Heart right ventricle (tissue), 16 donors: ENCODE measurements at regions not wholly inside any gene's neighbourhood (a gene's known extent, or its start where the extent isn't known, plus 50 kb on each side); places are given as distances from the start of the nearest gene placed in this dataset.

Source experiments
- ATAC-seq, 8 donors: fragments of 200-7000 bp; cut with Tn5 transposase; one replicate each; pipeline ENCODE4 v1.9.1; 2020; ENCODE audit warnings: mild to moderate bottlenecking in 8 of 8, moderate library complexity in 8 of 8, moderate number of reproducible peaks in 1 of 8
- DNase-seq, 2 donors: peaks; one replicate each; pipeline ENCODE4 v3.0.0-alpha.2; 2020
- H3K27ac ChIP-seq, 10 donors: fragments of 200-600 bp; sonication (generic) in 2 of 10; one replicate each; pipeline versions ENCODE4 v1.5.0 to v1.8.0; 2020 to 2022; ENCODE audit warnings: mild to moderate bottlenecking in 3 of 10
- H3K27me3 ChIP-seq, 7 donors: fragments of 200-600 bp; one replicate each; pipeline ENCODE4 v1.8.0; 2021 to 2022; ENCODE audit warnings: mild to moderate bottlenecking in 2 of 7
- H3K36me3 ChIP-seq, 9 donors: fragments of 200-600 bp; sonication (generic) in 1 of 9; one replicate each; pipeline versions ENCODE4 v1.5.0 to v1.8.0; 2020 to 2022; ENCODE audit warnings: mild to moderate bottlenecking in 2 of 9
- H3K4me1 ChIP-seq, 9 donors: fragments of 200-600 bp; sonication (generic) in 1 of 9; one replicate each; pipeline versions ENCODE4 v1.5.0 to v1.8.0; 2020 to 2022; ENCODE audit warnings: mild to moderate bottlenecking in 4 of 9
- H3K4me3 ChIP-seq, 10 donors: fragments of 200-600 bp; sonication (generic) in 2 of 10; one replicate each; pipeline versions ENCODE4 v1.5.0 to v1.8.0; 2020 to 2022; ENCODE audit warnings: mild to moderate bottlenecking in 7 of 10, moderate library complexity in 2 of 10
- H3K9me3 ChIP-seq, 11 donors: fragments of 200-600 bp in 10 of 11; sonication (generic) in 2 of 11; one replicate each; pipeline versions ENCODE4 v1.5.0 to v1.8.0; 2013 to 2022; ENCODE audit warnings: mild to moderate bottlenecking in 2 of 11, control low read depth in 1 of 11, moderate library complexity in 1 of 11
- CTCF ChIP-seq, 9 donors: fragments of 200-600 bp; sonication (generic) in 2 of 9; IDR thresholded peaks; one replicate each; pipeline versions ENCODE4 v1.5.0 to v1.8.0; 2021 to 2022; ENCODE audit warnings: antibody characterized with exemption in 9 of 9, mild to moderate bottlenecking in 5 of 9, moderate library complexity in 1 of 9
- WGBS, 2 donors: extraction: QIAGEN DNeasy Blood & Tissue Kit; methylation state at CpG; one replicate each; pipeline ENCODE4 v1.1.7; 2013; ENCODE audit warnings: inconsistent platforms in 1 of 2; 5-methylcytosine and 5-hydroxymethylcytosine counted together
- intact Hi-C, 10 donors: fragments of 100-400 bp; cut with DNase I; formaldehyde crosslinking; loops; one replicate each; pipeline versions ENCODE4 v1.11.1 to v1.14.2; 2022
- donor health status: Arrhythmogenic right ventricular cardiomyopathy.
- donor health status: ischemic (EF 13 %, LVEDD 7.1; RV severe dilation, severe dysfunction).
- donor health status: healthy with polysubstance abuse.
- donor health status: DM: no; HTN: yes; CAD: no.
- donor health status: DM: no; HTN: no; CAD: no.
- donor health status: ischemic (EF 25% LVEDD 6.9; RV normal size, moderate dysfunction).
- donor health status: ischemic (EF 25% LVEDD 5.7; RV mildly dilated, moderate dysfunction).
- donor health status: healthy.
- donor health status: DM: yes; HTN: yes; CAD: no.
- donor health status: Ischemic cardiomyopathy.
- donor health status: ischemic (EF 35%, LVEDD 5.7; RV mildly dilated, moderate dysfunction).
- donor health status: nonischemic (EF 11% LVEDD 7.7; RV severe dilation, severe dysfunction).
- donor health status: DM: yes; HTN: yes; CAD: no.
- donor health status: PGD.
- donor health status: ischemic (EF 29% LVEDD 5.4; RV normal size, mild dysfunction).
- donor health status: nonischemic (EF 23%, LVEDD 6.1; RV moderate dilation, normal function).

GRCh38 chr15:96732704-96733103 lies 402.2 kb downstream of the NR2F2 start:
- 87% methylated on average over 5 of the region's 5 CpGs for WGBS, 2 donors
- TF ChIP-seq CTCF (IDR thresholded peaks at IDR 0.05) = no peak
- H3K27me3 ChIP-seq = peaks cover 0 to 12% (median 5%) of the 10 kb centered on the region in 7 donors

DNA sequence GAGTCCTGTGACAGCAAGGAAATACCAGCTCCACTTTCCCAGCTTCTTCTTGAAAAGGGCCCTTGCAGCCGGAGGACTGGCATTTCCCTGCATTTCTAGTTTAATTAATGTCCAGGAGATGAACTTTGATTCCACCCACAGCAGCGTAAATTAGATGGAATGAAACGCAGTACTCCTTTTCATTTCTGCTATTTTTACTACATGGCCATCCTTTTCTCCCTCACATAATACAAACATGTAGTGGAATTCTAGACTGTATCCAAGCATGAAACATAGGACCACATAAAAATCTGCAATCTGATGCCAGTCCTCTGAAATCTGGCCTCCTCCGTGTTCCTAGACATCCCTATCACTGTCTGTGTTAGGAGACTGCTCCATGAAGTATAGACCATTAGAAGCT lies 403.2 kb downstream of the NR2F2 start:
- DNase-seq (no peak), ATAC-seq (no peak)
- Histone ChIP-seq H3K9me3 (no peaks in the 10 kb centered on the region), H3K4me1 (no peaks in the 10 kb centered on the region), H3K36me3 (no peaks in the 10 kb centered on the region), H3K27me3 (peaks cover 0 to 10% (median 0%) of the 10 kb centered on the region in 7 donors), H3K4me3 (no peak overlapping the region), H3K27ac (no peak overlapping the region)
- intact Hi-C loops = no loop called here
- WGBS, 2 donors = 91 to 93% methylated on average over 4 of the region's 4 CpGs
- no peak for TF ChIP-seq CTCF (IDR thresholded peaks at IDR 0.05)

More at GRCh38 chr15:96732704-96733103, 402.2 kb downstream of the NR2F2 start:
- Histone ChIP-seq H3K4me3 (no peak overlapping the region), H3K9me3 (no peaks in the 10 kb centered on the region), H3K27ac (no peak overlapping the region), H3K4me1 (no peaks in the 10 kb centered on the region), H3K36me3 (no peaks in the 10 kb centered on the region)
- ATAC-seq = no peak
- no peak for DNase-seq
- intact Hi-C loops = no loop called here

DNA sequence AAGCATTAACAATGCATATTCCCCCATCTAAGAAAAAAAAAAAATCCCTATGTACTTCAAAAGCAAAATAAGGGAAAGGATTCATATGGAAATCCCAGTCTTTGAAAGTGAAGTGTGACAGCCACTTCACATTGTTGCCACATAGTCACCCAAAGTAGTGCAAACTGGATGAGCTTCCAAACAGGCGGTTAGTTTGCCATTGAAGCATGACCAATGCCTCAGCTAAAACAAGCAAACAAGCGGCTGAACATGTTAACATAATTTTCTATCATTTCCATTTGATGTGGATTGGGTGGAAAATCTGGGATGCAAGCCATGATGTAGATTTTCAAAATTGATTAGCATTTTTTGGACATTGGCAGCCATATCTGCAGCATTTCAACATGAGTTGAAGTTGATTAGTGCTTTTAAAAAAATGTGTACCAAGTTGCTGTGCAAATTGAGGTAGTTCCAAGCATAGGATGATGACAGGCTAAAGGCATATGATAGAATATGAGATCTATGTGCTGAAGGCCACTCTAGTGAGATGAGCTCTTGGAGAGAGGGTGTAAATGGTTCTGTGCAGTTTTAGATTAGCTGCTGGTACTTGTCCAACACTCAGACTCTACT lies 405.2 kb downstream of the NR2F2 start:
- Histone ChIP-seq H3K4me1 (no peaks in the 10 kb centered on the region), H3K36me3 (no peaks in the 10 kb centered on the region), H3K27me3 (peaks cover 0 to 10% (median 0%) of the 10 kb centered on the region in 7 donors), H3K27ac (no peak overlapping the region), H3K4me3 (no peak overlapping the region), H3K9me3 (no peaks in the 10 kb centered on the region)
- DNase-seq = no peak
- ATAC-seq = no peak
- intact Hi-C loops = no loop called here
- 91 to 92% methylated on average over 2 of the region's 2 CpGs for WGBS, 2 donors
- no peak for TF ChIP-seq CTCF (IDR thresholded peaks at IDR 0.05)

- Histone ChIP-seq H3K9me3 (no peaks in the 10 kb centered on the region), H3K4me1 (no peaks in the 10 kb centered on the region), H3K4me3 (no peak overlapping the region), H3K27me3 (peaks cover 0 to 5% (median 0%) of the 10 kb centered on the region in 7 donors), H3K36me3 (no peaks in the 10 kb centered on the region), H3K27ac (no peak overlapping the region)
- intact Hi-C loops = no loop called here
- TF ChIP-seq CTCF (IDR thresholded peaks at IDR 0.05) = no peak
- 74 to 79% methylated on average over 2 of the region's 2 CpGs for WGBS, 2 donors
- no peak for ATAC-seq
- DNase-seq = no peak
These were observed 405.9 kb downstream of the NR2F2 start for GRCh38 chr15:96736384-96736783.
